Liver (tissue), 2 donors: ENCODE measurements at regions not wholly inside any gene's neighbourhood (a gene's known extent, or its start where the extent isn't known, plus 50 kb on each side); places are given as distances from the start of the nearest gene placed in this dataset.

Experiments used
- RAD21 ChIP-seq, 2 donors: IDR thresholded peaks; 2 replicates each; pipeline ENCODE4 v1.6.1; 2016; ENCODE audit warnings: antibody characterized with exemption in 2 of 2, mild to moderate bottlenecking in 2 of 2
- TAF1 ChIP-seq: conservative IDR thresholded peaks from 2 replicates; pipeline ENCODE4 v1.6.1; 2016; ENCODE audit warnings: antibody characterized with exemption, mild to moderate bottlenecking
- TF ChIP-seq, protein P1 (sequence below): IDR thresholded peaks from 2 replicates; pipeline ENCODE4 v1.6.1; 2016; ENCODE audit warnings: antibody characterized with exemption, mild to moderate bottlenecking
- donor health status: healthy.

GRCh38 chr18:42548493-42548892 is 567.0 kb downstream of the RIT2 start:
- no peak for TF ChIP-seq TAF1
- TF ChIP-seq, protein P1, sequence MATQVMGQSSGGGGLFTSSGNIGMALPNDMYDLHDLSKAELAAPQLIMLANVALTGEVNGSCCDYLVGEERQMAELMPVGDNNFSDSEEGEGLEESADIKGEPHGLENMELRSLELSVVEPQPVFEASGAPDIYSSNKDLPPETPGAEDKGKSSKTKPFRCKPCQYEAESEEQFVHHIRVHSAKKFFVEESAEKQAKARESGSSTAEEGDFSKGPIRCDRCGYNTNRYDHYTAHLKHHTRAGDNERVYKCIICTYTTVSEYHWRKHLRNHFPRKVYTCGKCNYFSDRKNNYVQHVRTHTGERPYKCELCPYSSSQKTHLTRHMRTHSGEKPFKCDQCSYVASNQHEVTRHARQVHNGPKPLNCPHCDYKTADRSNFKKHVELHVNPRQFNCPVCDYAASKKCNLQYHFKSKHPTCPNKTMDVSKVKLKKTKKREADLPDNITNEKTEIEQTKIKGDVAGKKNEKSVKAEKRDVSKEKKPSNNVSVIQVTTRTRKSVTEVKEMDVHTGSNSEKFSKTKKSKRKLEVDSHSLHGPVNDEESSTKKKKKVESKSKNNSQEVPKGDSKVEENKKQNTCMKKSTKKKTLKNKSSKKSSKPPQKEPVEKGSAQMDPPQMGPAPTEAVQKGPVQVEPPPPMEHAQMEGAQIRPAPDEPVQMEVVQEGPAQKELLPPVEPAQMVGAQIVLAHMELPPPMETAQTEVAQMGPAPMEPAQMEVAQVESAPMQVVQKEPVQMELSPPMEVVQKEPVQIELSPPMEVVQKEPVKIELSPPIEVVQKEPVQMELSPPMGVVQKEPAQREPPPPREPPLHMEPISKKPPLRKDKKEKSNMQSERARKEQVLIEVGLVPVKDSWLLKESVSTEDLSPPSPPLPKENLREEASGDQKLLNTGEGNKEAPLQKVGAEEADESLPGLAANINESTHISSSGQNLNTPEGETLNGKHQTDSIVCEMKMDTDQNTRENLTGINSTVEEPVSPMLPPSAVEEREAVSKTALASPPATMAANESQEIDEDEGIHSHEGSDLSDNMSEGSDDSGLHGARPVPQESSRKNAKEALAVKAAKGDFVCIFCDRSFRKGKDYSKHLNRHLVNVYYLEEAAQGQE = no peak
- TF ChIP-seq RAD21 (IDR thresholded peaks at IDR 0.05) = no peak
